Activated effector memory CD4-positive, alpha-beta T cell treated with anti-CD3 and anti-CD28 coated beads, Interleukin-2, amount 50 U/mL, for 16 hours (primary cell): ENCODE measurements at regions not wholly inside any gene's neighbourhood (a gene's known extent, or its start where the extent isn't known, plus 50 kb on each side); places are given as distances from the start of the nearest gene placed in this dataset.

Experiments
- DNase-seq: peaks from one replicate; pipeline ENCODE4 v3.0.0-alpha.2; 2020

- DNase-seq = no peak
These were observed 173.5 kb downstream of the C5orf15 start for GRCh38 chr5:133794771-133795415.

GRCh38 chr5:133793756-133794465, 174.5 kb downstream of the C5orf15 start:
- DNase-seq = no peak

GRCh38 chr5:133792655-133793054, 175.8 kb downstream of the C5orf15 start:
- no peak for DNase-seq

- DNase-seq = no peak
These were observed 176.4 kb downstream of the C5orf15 start for GRCh38 chr5:133792024-133792423.

- no peak for DNase-seq
These were observed 177.5 kb downstream of the C5orf15 start for GRCh38 chr5:133790898-133791297.

- no peak for DNase-seq
These were observed 177.1 kb upstream of the FSTL4 start for GRCh38 chr5:133789428-133789827.

GRCh38 chr5:133788121-133788520, 175.8 kb upstream of the FSTL4 start:
- no peak for DNase-seq

GRCh38 chr5:133786420-133786819, 174.1 kb upstream of the FSTL4 start:
- no peak for DNase-seq

GRCh38 chr5:133785182-133785581, 172.8 kb upstream of the FSTL4 start:
- DNase-seq = no peak

GRCh38 chr5:133783481-133783880, 171.1 kb upstream of the FSTL4 start:
- no peak for DNase-seq

GRCh38 chr5:133782736-133783135, 170.4 kb upstream of the FSTL4 start:
- DNase-seq = no peak

- DNase-seq = no peak
These were observed 169.3 kb upstream of the FSTL4 start for GRCh38 chr5:133781436-133782225.

GRCh38 chr5:133780619-133781280, 168.4 kb upstream of the FSTL4 start:
- DNase-seq = no peak

GRCh38 chr5:133779828-133780475, 167.6 kb upstream of the FSTL4 start:
- no peak for DNase-seq

- DNase-seq = no peak
These were observed 166.3 kb upstream of the FSTL4 start for GRCh38 chr5:133778636-133779035.

- no peak for DNase-seq
These were observed 165.6 kb upstream of the FSTL4 start for GRCh38 chr5:133777951-133778350.

GRCh38 chr5:133775584-133776304, 163.4 kb upstream of the FSTL4 start:
- DNase-seq = no peak

GRCh38 chr5:133773247-133774202, 161.2 kb upstream of the FSTL4 start:
- DNase-seq = no peak

- DNase-seq = no peak
These were observed 157.5 kb upstream of the FSTL4 start for GRCh38 chr5:133769842-133770241.

GRCh38 chr5:133763744-133764143, 151.4 kb upstream of the FSTL4 start:
- DNase-seq = no peak

GRCh38 chr5:133761632-133762031, 149.3 kb upstream of the FSTL4 start:
- DNase-seq = no peak
